ENCODE measurements at regions not wholly inside any gene's neighbourhood (a gene's known extent, or its start where the extent isn't known, plus 50 kb on each side); places are given as distances from the start of the nearest gene placed in this dataset.
A peak's percentile ranks its signal among the peaks of the same experiment; 100 is the strongest.

DNA sequence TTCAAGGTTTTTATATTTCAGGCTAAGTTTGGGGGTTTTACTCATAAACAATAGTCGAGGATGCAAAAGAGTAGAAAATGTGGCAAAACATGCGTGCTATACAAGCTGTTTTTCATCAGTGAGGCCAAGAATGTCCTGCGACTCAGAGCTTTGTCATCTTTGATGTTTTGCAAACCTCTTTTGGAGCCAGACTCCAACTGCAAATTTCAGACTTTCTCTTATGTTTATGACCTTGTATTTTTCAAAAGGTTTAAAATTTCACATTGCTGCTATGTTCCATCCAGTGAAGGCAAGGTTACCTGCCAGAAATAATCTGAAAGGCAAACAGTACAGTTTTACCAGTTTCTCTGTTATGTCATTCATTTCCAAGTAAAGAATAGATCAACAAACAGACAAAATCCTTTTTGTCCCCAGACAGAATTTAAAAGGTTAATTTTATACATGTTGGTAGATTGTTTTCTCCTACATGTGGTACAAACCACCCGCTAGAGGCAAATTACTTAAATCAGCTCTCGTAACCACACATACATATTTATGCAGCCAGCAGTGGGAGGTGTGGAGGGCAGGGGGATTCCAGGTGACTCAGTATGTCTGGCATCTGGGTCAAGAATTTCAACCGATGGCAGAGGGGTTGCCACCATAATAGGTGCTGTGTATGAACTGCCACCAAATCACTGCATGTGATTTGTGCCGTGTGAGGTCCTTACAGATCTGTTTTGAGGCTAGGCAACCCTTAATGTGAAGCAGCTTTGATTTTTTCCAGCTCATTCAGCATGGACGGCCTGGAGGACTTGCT, 119.8 kb upstream of the CPM start:
- no peaks in the 10 kb centered on the region for H3K36me3 ChIP-seq
- no peaks in the 10 kb centered on the region for H3K27me3 ChIP-seq
- H3K9me3 ChIP-seq, result no peaks in the 10 kb centered on the region
- H3K27ac ChIP-seq (replicated peaks in 1 of 4), result peak overlapping the region in 1 of 4 donors; percentile 11
- H3K4me3 ChIP-seq, result no peak overlapping the region
- H3K4me1 ChIP-seq, result peaks cover 0 to 19% (median 12%) of the 10 kb centered on the region in 4 donors
- no peak for TF ChIP-seq POLR2A (IDR thresholded peaks at IDR 0.05; ENCODE audit: low read depth)
- peak in 1 of 2 donors; percentile 11 for TF ChIP-seq POLR2AphosphoS5 (IDR thresholded peaks at IDR 0.05)
- 56% methylated on average over 6 of the region's 8 CpGs for WGBS
- DNase-seq (ENCODE audit: extremely low spot score), result no peak
- intact Hi-C loops (cut with DNase I), result no loop called here

DNA sequence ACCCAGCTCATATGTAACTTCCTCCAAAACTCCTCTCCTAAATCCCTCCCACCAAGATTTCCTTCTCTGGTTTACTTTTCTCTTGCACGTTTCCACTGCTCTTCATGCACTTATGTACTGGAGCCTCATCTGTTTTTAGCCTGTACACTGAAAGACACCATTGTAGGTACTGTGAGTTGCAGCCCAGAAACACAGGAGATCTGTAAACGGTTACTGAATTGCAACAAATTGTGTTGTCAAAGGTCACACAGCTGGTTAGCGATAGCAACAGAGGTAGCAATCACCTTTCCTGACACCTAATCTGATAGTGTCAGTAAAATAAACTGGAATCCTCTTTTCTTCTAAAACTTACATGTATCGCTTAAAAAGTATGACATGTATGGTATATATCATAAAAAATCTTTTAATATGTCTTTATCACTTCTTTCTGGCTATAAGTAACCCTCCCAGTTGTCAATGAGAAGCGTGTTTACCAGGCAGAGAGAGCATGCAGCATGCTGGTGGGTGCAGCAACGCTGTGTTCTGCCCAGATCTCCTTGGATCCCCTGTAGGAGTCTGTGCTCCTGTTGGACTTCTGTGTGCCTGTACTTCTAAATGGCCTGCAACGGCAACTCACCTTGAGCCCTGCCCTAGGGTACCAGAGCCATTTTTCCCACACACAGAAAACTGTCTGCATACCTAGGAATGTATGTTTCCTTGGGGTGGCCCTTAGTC, 121.5 kb upstream of the CPM start:
- 91% methylated on average over 7 of the region's 7 CpGs for WGBS
- TF ChIP-seq POLR2AphosphoS5 (IDR thresholded peaks at IDR 0.05), result no peak
- no peak for TF ChIP-seq EP300 (IDR thresholded peaks at IDR 0.05)
- no peak for TF ChIP-seq POLR2A (IDR thresholded peaks at IDR 0.05; ENCODE audit: low read depth)
- TF ChIP-seq, protein P1, sequence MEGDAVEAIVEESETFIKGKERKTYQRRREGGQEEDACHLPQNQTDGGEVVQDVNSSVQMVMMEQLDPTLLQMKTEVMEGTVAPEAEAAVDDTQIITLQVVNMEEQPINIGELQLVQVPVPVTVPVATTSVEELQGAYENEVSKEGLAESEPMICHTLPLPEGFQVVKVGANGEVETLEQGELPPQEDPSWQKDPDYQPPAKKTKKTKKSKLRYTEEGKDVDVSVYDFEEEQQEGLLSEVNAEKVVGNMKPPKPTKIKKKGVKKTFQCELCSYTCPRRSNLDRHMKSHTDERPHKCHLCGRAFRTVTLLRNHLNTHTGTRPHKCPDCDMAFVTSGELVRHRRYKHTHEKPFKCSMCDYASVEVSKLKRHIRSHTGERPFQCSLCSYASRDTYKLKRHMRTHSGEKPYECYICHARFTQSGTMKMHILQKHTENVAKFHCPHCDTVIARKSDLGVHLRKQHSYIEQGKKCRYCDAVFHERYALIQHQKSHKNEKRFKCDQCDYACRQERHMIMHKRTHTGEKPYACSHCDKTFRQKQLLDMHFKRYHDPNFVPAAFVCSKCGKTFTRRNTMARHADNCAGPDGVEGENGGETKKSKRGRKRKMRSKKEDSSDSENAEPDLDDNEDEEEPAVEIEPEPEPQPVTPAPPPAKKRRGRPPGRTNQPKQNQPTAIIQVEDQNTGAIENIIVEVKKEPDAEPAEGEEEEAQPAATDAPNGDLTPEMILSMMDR (IDR thresholded peaks at IDR 0.05), result no peak
- H3K4me1 ChIP-seq, result peaks cover 0 to 19% (median 12%) of the 10 kb centered on the region in 4 donors
- H3K27ac ChIP-seq (replicated peaks in 1 of 4), result no peak overlapping the region
- H3K4me3 ChIP-seq, result no peak overlapping the region
- H3K27me3 ChIP-seq, result no peaks in the 10 kb centered on the region
- DNase-seq (ENCODE audit: extremely low spot score), result no peak
- no peaks in the 10 kb centered on the region for H3K36me3 ChIP-seq
- H3K9me3 ChIP-seq, result no peaks in the 10 kb centered on the region
- intact Hi-C loops (cut with DNase I), result no loop called here

- TF ChIP-seq POLR2AphosphoS5 (IDR thresholded peaks at IDR 0.05) (no peak), EP300 (IDR thresholded peaks at IDR 0.05) (no peak), POLR2A (IDR thresholded peaks at IDR 0.05; ENCODE audit: low read depth) (no peak)
- TF ChIP-seq, protein P1 (IDR thresholded peaks at IDR 0.05), result no peak
- H3K27ac ChIP-seq (replicated peaks in 1 of 4), result no peak overlapping the region
- H3K4me3 ChIP-seq, result no peak overlapping the region
- intact Hi-C loops (cut with DNase I), result no loop called here
- no peak for DNase-seq (ENCODE audit: extremely low spot score)
- no peaks in the 10 kb centered on the region for H3K36me3 ChIP-seq
- H3K4me1 ChIP-seq, result peaks cover 0 to 19% (median 12%) of the 10 kb centered on the region in 4 donors
- no peaks in the 10 kb centered on the region for H3K9me3 ChIP-seq
- 74% methylated on average over 2 of the region's 2 CpGs for WGBS
- H3K27me3 ChIP-seq, result no peaks in the 10 kb centered on the region
Measured at GRCh38 chr12:69055280-69055679, 122.3 kb upstream of the CPM start.

DNA sequence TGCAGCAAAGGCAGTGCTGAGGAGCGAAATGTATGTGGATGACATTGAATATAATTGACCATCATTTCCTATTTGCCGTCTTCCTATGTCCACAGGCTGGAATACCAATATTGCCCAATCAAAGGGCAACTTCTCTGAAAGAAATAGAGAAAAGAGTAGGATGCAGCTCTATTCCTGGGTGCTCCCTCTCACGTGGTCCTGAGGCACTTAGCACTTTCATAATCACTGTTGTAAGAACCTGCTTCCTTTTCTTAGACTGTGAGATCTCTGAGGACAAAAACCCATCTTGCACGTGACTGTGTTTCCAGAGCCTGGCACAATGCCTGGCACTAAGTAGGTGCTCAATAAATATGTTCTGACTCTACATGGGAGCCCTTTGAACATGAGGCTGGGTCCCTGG, 122.7 kb upstream of the CPM start:
- TF ChIP-seq, protein P1 (IDR thresholded peaks at IDR 0.05), result no peak
- no peak for TF ChIP-seq EP300 (IDR thresholded peaks at IDR 0.05)
- Histone ChIP-seq H3K36me3 (no peaks in the 10 kb centered on the region), H3K4me3 (no peak overlapping the region), H3K4me1 (peaks cover 0 to 19% (median 12%) of the 10 kb centered on the region in 4 donors), H3K9me3 (no peaks in the 10 kb centered on the region), H3K27ac (replicated peaks in 1 of 4) (no peak overlapping the region), H3K27me3 (no peaks in the 10 kb centered on the region)
- no peak for DNase-seq (ENCODE audit: extremely low spot score)
- 75% methylated on average over 4 of the region's 4 CpGs for WGBS
- intact Hi-C loops (cut with DNase I), result no loop called here

- Histone ChIP-seq H3K4me3 (no peak overlapping the region), H3K9me3 (no peaks in the 10 kb centered on the region), H3K4me1 (peaks cover 0 to 27% (median 16%) of the 10 kb centered on the region in 4 donors), H3K27ac (replicated peaks in 1 of 4) (no peak overlapping the region), H3K27me3 (no peaks in the 10 kb centered on the region), H3K36me3 (no peaks in the 10 kb centered on the region)
- TF ChIP-seq EP300 (IDR thresholded peaks at IDR 0.05), result no peak
- TF ChIP-seq, protein P1 (IDR thresholded peaks at IDR 0.05), result no peak
- no peak for TF ChIP-seq POLR2A (IDR thresholded peaks at IDR 0.05; ENCODE audit: low read depth)
- no peak for DNase-seq (ENCODE audit: extremely low spot score)
- intact Hi-C loops (cut with DNase I), result no loop called here
- 31% methylated on average over 2 of the region's 2 CpGs for WGBS
Measured at GRCh38 chr12:69056743-69057515, 124.0 kb upstream of the CPM start.

Measured in esophagus muscularis mucosa (tissue), 4 donors.